Skeletal muscle cell (primary cell): ENCODE measurements at regions not wholly inside any gene's neighbourhood (a gene's known extent, or its start where the extent isn't known, plus 50 kb on each side); places are given as distances from the start of the nearest gene placed in this dataset.
"Not testable (repeated sequence)": the region's sequence is repeated elsewhere in the genome, so short reads cannot be mapped to it uniquely, and the experiment has no call there.

Experiments used
- DNase-seq: peaks from one replicate; pipeline ENCODE4 v3.0.0-alpha.2; 2010; ENCODE audit warnings: low read depth
- H3K4me3 ChIP-seq: 2 replicates; pipeline ENCODE4 v1.5.1; 2011; ENCODE audit warnings: low read depth, mild to moderate bottlenecking, control low read depth, low read length, moderate library complexity

DNA sequence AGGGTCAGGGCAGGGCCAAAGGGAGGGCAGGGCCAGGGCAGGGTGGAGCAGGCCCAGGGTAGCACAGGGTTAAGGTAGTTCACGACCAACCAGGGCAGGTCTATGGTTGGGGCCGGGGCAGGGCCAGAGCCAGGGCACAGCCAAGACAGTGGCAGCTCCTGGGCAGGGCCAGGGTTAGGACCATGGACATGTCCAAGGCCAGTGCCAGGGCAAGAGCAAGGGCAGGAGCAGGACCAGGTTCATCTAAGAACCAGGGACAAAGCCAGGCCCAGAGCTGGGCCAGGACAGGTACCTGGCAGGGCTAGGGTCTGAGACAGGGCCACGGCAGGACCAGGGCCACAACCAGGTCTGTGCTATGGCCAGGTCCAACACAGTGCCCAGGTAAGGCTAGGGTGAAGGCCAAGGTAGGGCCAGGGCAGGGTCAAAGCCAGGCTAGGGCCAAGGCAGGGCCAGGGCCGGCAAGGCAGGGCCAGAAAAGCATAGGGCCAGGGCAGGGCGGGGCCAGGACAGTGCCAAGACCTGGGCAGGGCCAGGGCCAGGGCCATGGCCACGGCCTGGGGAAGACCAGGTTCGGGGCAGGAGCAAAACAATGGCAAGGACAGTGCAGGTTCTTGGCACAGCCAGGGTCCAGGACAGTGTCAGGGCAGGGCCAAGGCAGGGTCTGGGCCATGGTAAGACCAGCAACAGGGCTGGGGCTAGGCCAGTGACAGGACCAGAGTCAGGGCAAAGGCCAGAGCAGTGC is 2874.4 kb downstream of the RPIA start:
- not testable (repeated sequence) for H3K4me3 ChIP-seq, DNase-seq

- DNase-seq, H3K4me3 ChIP-seq: not testable (repeated sequence)
These were observed 2875.1 kb downstream of the RPIA start for GRCh38 chr2:91566611-91567010.

GRCh38 chr2:91567546-91568335 is 2876.3 kb downstream of the RPIA start:
- H3K4me3 ChIP-seq, DNase-seq: not testable (repeated sequence)

- H3K4me3 ChIP-seq, DNase-seq: not testable (repeated sequence)
These were observed 2877.2 kb downstream of the RPIA start for GRCh38 chr2:91568391-91569338.

- not testable (repeated sequence) for H3K4me3 ChIP-seq, DNase-seq
These were observed 2879.9 kb downstream of the RPIA start for GRCh38 chr2:91571239-91571923.

GRCh38 chr2:91573018-91573417 is 2881.5 kb downstream of the RPIA start:
- not testable (repeated sequence) for DNase-seq, H3K4me3 ChIP-seq

DNA sequence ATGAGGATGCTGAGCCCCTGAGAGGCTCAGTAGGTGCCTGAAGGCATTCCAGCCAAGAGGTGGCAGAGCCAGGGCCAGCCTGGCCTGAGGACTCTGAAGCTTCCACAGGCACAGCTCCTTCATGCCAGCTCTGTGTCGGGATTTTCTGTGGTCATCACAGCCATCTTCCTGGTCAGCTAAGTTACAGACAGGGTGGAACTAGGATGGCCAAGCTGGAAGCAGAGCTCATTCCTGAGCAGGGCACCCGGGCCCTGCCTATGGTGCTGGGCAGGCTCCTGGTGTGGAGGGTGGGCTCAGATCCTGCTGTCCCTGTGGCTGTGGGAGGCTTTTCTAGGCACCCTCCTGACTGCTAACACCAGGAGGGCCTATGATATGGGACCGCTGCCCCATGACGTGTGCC is 2882.3 kb downstream of the RPIA start:
- DNase-seq: not testable (repeated sequence)

GRCh38 chr2:91574255-91574654 is 2882.8 kb downstream of the RPIA start:
- not testable (repeated sequence) for DNase-seq

More for the DNA sequence above, 2882.3 kb downstream of the RPIA start:
- not testable (repeated sequence) for H3K4me3 ChIP-seq

DNA sequence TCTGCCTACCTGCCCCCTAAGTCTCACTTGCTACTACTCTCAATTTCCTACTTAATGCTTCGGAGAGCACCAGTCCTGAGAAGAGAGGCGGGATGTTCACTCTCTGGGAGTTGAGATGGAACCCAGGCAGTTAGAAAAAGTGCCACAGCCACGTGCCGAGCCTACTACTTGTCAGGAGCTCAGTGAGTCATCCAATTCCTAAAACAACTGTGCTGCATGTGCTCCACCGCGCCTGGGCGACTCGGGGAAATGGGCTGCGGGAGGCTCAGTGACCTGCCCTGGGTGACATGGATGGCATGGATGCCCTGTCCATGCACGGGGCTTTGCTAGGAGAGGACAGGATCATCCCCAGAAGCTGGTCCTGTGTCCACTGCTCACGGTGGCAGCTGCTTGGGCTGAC is 2884.2 kb downstream of the RPIA start:
- not testable (repeated sequence) for DNase-seq

More at GRCh38 chr2:91574255-91574654, 2882.8 kb downstream of the RPIA start:
- H3K4me3 ChIP-seq: not testable (repeated sequence)

GRCh38 chr2:91577406-91577805 is 2885.9 kb downstream of the RPIA start:
- DNase-seq, H3K4me3 ChIP-seq: not testable (repeated sequence)

More for the DNA sequence above, 2884.2 kb downstream of the RPIA start:
- not testable (repeated sequence) for H3K4me3 ChIP-seq

DNA sequence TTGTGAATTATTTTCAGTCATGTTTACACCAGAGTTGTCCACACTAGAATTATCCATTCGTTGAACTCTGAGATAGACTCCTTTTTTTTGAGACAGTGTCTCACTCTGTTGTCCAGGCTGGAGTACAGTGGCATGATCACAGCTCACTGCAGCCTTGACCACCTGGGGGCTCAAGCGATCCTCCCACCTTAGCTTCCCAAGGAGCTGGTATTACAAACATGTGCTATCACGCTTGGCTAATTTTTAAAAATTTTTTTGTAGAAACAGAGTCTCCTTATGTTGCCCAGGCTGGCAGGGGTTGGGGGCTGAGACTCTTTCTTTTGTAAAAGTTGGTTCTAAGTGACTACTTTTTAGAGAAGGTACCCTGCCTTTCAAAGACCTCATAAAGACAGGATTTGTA is 2887.2 kb downstream of the RPIA start:
- not testable (repeated sequence) for DNase-seq, H3K4me3 ChIP-seq

DNA sequence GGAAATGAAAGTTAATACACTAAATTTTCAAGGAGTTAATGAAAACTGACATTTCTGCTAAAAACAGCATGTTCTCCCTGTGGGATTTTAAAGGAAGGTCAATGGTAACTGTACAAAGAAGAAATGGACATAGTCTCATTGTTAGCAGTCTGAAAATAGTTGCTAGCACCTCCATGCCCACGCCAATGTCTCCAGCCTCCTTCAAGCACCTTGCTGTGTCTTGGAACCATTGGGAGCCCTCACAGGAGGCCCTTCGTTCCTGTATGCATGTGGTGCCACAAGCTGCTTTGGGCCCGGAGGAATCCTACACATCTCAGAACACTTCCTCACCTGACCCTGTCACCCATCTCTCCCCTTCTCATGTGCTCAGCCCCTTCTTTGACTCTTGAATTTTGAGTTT is 2888.1 kb downstream of the RPIA start:
- not testable (repeated sequence) for H3K4me3 ChIP-seq, DNase-seq

GRCh38 chr2:91580043-91580442 is 2888.6 kb downstream of the RPIA start:
- DNase-seq, H3K4me3 ChIP-seq: not testable (repeated sequence)

GRCh38 chr2:91587098-91587497 is 2895.6 kb downstream of the RPIA start:
- not testable (repeated sequence) for H3K4me3 ChIP-seq, DNase-seq

DNA sequence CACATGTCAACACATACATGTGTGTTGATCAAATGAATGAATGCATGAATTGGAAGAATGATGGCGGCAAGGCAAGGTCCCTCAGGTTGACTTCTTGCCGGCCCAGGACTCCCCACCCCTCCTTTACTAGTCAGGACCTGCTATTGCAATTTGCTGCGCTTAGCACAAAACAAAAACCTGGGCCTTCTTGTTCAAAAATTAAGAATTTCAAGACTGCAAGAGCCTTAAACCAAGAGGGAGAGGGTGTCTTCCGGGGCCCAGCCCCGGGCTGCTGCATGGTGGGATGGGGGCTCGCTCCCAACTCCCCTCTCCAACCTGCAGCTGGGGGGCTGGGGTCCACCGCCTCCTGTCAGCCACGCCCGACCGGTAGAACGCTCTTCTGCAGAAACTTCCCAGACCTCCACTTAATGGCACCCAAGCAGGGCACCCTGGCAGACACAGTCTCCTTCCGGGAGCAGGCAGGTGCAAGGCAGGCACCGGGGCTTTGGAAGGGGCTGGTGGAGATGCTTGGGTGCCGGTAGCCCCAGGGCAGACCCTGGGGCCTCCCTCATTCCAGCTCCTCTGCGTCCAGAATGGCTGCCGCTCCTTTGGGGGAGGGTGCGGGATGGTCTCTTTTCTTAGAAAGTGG is 2896.5 kb downstream of the RPIA start:
- not testable (repeated sequence) for DNase-seq, H3K4me3 ChIP-seq

- DNase-seq, H3K4me3 ChIP-seq: not testable (repeated sequence)
These were observed 2897.3 kb downstream of the RPIA start for GRCh38 chr2:91588782-91589223.

DNA sequence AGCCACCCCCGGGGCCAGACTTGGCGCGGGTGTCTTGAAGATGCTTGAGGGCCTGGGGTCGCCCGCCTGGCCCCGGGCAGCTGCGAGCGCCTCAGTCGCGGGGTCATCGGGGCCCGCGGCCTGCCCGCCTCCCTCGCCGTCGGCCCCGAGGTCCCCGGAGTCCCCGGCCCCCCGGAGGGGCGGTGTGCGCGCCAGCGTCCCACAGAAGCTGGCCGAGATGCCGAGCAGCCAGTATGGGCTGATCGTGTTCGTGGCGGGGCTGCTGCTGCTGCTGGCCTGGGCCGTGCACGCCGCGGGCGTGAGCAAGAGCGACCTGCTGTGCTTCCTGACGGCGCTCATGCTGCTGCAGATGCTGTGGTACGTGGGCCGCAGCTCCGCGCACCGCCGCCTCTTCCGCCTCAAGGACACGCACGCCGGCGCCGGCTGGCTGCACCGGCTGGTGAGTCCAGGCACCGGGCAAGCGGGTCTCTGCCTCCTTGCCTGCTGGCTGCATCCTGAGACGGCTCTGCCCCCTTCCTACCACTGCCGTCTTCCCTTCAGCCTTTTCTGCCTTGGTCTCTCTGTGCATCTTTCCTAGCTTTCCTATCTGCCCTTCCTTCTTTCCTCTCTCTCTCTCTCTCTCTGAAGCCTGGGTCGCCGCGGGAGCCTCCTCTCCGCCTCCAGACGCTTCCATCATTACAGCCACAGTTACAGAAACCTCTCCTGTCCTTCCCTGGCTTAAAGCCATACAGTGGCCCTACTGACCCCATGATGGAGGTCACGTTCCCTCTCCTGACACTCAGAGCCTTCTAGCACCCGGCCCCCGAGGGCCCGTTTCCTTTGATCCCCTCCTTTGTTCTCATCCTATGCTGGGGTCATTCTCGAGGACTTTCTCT is 2898.2 kb downstream of the RPIA start:
- not testable (repeated sequence) for H3K4me3 ChIP-seq

More for the DNA sequence above, 2898.2 kb downstream of the RPIA start:
- DNase-seq: not testable (repeated sequence)
